Heart left ventricle (tissue), 16 donors: ENCODE measurements at regions not wholly inside any gene's neighbourhood (a gene's known extent, or its start where the extent isn't known, plus 50 kb on each side); places are given as distances from the start of the nearest gene placed in this dataset.

ENCODE experiments used
- ATAC-seq, 4 donors: fragments of 200-7000 bp; cut with Tn5 transposase; one replicate each; pipeline ENCODE4 v1.9.1; 2020 to 2022; ENCODE audit warnings: moderate library complexity in 4 of 4, mild to moderate bottlenecking in 3 of 4, moderate number of reproducible peaks in 1 of 4
- DNase-seq, 5 donors: peaks; one replicate each; pipeline ENCODE4 v3.0.0-alpha.2; 2020
- H3K27ac ChIP-seq, 12 donors: fragments of 200-600 bp; sonication (generic) in 4 of 12; one replicate each; pipeline versions ENCODE4 v1.5.0 to v1.8.0; 2016 to 2022; ENCODE audit warnings: mild to moderate bottlenecking in 2 of 12
- H3K27me3 ChIP-seq, 9 donors: fragments of 200-600 bp; sonication (generic) in 2 of 9; one replicate each; pipeline versions ENCODE4 v1.5.1 to v1.8.0; 2016 to 2022; ENCODE audit warnings: mild to moderate bottlenecking in 3 of 9
- H3K36me3 ChIP-seq, 9 donors: fragments of 200-600 bp; sonication (generic) in 2 of 9; one replicate each; pipeline versions ENCODE4 v1.5.0 to v1.8.0; 2018 to 2022; ENCODE audit warnings: mild to moderate bottlenecking in 2 of 9
- H3K4me1 ChIP-seq, 12 donors: fragments of 200-600 bp; sonication (generic) in 4 of 12; one replicate each; pipeline versions ENCODE4 v1.5.0 to v1.8.0; 2016 to 2022; ENCODE audit warnings: mild to moderate bottlenecking in 3 of 12
- H3K4me3 ChIP-seq, 12 donors: fragments of 200-600 bp; sonication (generic) in 4 of 12; one replicate each; pipeline versions ENCODE4 v1.5.0 to v1.8.0; 2017 to 2022; ENCODE audit warnings: mild to moderate bottlenecking in 9 of 12, moderate library complexity in 4 of 12
- H3K9me3 ChIP-seq, 12 donors: fragments of 200-600 bp; sonication (generic) in 4 of 12; one replicate each; pipeline versions ENCODE4 v1.5.0 to v1.8.0; 2016 to 2022; ENCODE audit warnings: mild to moderate bottlenecking in 1 of 12
- CTCF ChIP-seq, 12 donors: fragments of 200-600 bp; sonication (generic) in 4 of 12; IDR thresholded peaks; one replicate each; pipeline versions ENCODE4 v1.5.0 to v1.8.0; 2018 to 2022; ENCODE audit warnings: antibody characterized with exemption in 12 of 12, mild to moderate bottlenecking in 5 of 12
- POLR2A ChIP-seq, 2 donors: fragments of 450-650 bp; IDR thresholded peaks; one replicate each; pipeline ENCODE4 v1.6.1; 2017; ENCODE audit warnings: antibody characterized with exemption in 2 of 2, mild to moderate bottlenecking in 2 of 2, moderate library complexity in 2 of 2
- WGBS, 4 donors: extraction: QIAGEN DNeasy Blood & Tissue Kit in 2 of 4; methylation state at CpG; one replicate each; pipeline versions ENCODE4 v1.1.5 to v1.1.7; 2013 to 2018; 5-methylcytosine and 5-hydroxymethylcytosine counted together
- intact Hi-C, 10 donors: fragments of 100-400 bp; cut with DNase I; formaldehyde crosslinking; loops; one replicate each; pipeline versions ENCODE4 v1.11.1 to v1.14.2; 2022
- donor health status: ischemic (EF 13 %, LVEDD 7.1; RV severe dilation, severe dysfunction).
- donor health status: healthy with polysubstance abuse.
- donor health status: DM: no; HTN: yes; CAD: no.
- donor health status: DM: no; HTN: no; CAD: no.
- donor health status: ischemic (EF 25% LVEDD 6.9; RV normal size, moderate dysfunction).
- donor health status: ischemic (EF 25% LVEDD 5.7; RV mildly dilated, moderate dysfunction).
- donor health status: healthy.
- donor health status: DM: yes; HTN: yes; CAD: no.
- donor health status: ischemic (EF 35%, LVEDD 5.7; RV mildly dilated, moderate dysfunction).
- donor health status: nonischemic (EF 11% LVEDD 7.7; RV severe dilation, severe dysfunction).
- donor health status: DM: yes; HTN: yes; CAD: no.
- donor health status: PGD.
- donor health status: ischemic (EF 29% LVEDD 5.4; RV normal size, mild dysfunction).
- donor health status: nonischemic (EF 23%, LVEDD 6.1; RV moderate dilation, normal function).

DNA sequence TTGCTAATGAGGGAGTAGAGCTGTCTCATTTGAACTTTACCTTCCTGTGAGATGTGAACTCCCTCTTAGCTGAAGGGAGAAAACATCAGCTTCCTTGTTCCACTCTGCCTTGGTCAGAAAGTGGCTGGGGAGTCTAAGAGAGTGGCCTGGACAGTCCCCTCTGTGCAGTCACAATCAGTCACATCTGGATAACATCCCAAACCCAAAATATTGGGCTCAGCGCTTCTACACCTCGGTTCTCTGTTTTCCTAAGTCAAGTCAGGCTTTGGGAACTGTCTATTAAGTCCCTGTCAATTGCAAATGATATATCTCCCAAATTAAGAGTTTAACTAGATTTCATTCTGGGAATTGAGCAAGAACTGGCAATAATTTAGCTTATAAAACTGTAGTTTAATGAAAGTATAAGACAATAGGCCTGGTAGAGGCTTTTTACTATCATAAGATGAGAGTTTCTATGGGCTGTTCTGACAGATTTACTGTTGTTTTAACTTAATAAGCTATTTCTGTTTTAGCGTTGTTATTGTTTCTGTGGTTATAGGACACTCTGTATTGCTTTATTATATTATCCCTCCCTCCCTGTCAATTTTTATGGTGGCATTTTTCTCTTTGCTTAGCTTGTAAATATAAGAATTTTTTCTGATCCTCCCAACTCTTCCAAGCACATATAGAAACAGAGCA lies 135.1 kb upstream of the LHCGR start:
- no peaks in the 10 kb centered on the region for H3K4me1 ChIP-seq
- no peak overlapping the region for H3K4me3 ChIP-seq
- H3K9me3 ChIP-seq, result peaks cover 0 to 4% (median 0%) of the 10 kb centered on the region in 12 donors
- no peak overlapping the region for H3K27ac ChIP-seq
- no peak for TF ChIP-seq CTCF (IDR thresholded peaks at IDR 0.05)
- no peak for TF ChIP-seq POLR2A (IDR thresholded peaks at IDR 0.05)
- no peaks in the 10 kb centered on the region for H3K36me3 ChIP-seq
- ATAC-seq (no peak), DNase-seq (no peak)
- WGBS, 4 donors, result 77 to 96% (median 90%) methylated on average over 3 of the region's 3 CpGs
- H3K27me3 ChIP-seq, result no peaks in the 10 kb centered on the region
- intact Hi-C loops, result no loop called here

DNA sequence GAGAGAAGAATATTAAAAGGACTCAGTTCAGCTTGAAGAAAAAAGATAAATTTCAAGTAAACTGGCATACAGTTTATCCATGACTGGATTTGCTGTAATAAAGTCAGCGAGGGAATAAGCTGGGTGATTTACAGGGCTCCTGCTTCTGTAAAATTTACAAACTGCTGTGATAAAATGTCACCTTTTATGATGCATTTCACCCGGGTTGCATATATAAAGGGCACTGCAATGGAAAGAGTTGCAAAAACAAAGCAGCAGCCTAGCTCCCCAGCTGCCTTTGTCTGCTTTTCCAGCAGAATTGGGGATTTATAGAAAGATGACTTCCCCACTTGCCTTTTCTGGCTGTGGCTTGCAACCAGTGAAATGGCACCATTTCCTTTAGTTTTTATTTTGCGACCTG lies 132.5 kb upstream of the LHCGR start:
- intact Hi-C loops, result no loop called here
- H3K4me1 ChIP-seq, result no peaks in the 10 kb centered on the region
- no peaks in the 10 kb centered on the region for H3K36me3 ChIP-seq
- peaks cover 0 to 4% (median 0%) of the 10 kb centered on the region in 12 donors for H3K9me3 ChIP-seq
- H3K4me3 ChIP-seq, result no peak overlapping the region
- 50 to 60% (median 58%) methylated on average over 3 of the region's 3 CpGs for WGBS, 4 donors
- DNase-seq, result no peak
- no peak overlapping the region for H3K27ac ChIP-seq
- TF ChIP-seq POLR2A (IDR thresholded peaks at IDR 0.05) (no peak), CTCF (IDR thresholded peaks at IDR 0.05) (no peak)
- no peak for ATAC-seq
- H3K27me3 ChIP-seq, result peaks cover 0 to 7% (median 0%) of the 10 kb centered on the region in 9 donors

DNA sequence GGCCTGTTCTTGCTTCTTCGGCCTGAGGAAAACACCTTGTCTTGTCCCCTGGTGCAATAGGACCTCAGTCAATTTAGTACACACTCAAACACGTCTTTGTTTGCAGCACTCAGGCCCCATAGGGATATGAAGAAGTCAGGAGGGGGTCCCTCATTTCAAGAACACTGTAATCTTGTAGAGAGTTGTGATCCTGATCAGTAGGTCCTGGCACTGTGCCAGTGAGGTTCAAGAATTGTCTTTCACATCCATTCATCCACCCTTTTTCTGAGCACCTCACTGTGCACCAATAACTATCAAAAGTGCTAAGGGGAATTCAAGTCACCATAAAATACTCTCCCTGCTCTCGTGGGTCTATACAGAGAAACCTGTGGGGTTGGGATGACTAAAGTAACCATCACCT lies 131.4 kb upstream of the LHCGR start:
- no peak overlapping the region for H3K4me3 ChIP-seq
- ATAC-seq, result no peak
- TF ChIP-seq POLR2A (IDR thresholded peaks at IDR 0.05) (no peak), CTCF (IDR thresholded peaks at IDR 0.05) (no peak)
- no peaks in the 10 kb centered on the region for H3K36me3 ChIP-seq
- intact Hi-C loops, result no loop called here
- H3K27ac ChIP-seq, result no peak overlapping the region
- no peak for DNase-seq
- WGBS, 4 donors, result 76 to 89% (median 79%) methylated on average over 3 of the region's 3 CpGs
- H3K27me3 ChIP-seq, result peaks cover 0 to 7% (median 0%) of the 10 kb centered on the region in 9 donors
- H3K9me3 ChIP-seq, result peaks cover 0 to 4% (median 0%) of the 10 kb centered on the region in 12 donors
- H3K4me1 ChIP-seq, result no peaks in the 10 kb centered on the region

GRCh38 chr2:48885841-48886240 lies 130.3 kb upstream of the LHCGR start:
- no peak for DNase-seq
- Histone ChIP-seq H3K4me3 (no peak overlapping the region), H3K27ac (no peak overlapping the region), H3K36me3 (no peaks in the 10 kb centered on the region), H3K27me3 (peaks cover 0 to 7% (median 0%) of the 10 kb centered on the region in 9 donors), H3K9me3 (peaks cover 0 to 4% (median 0%) of the 10 kb centered on the region in 12 donors), H3K4me1 (no peaks in the 10 kb centered on the region)
- no peak for ATAC-seq
- intact Hi-C loops, result no loop called here
- WGBS, 4 donors, result 93 to 97% (median 96%) methylated on average over 1 of the region's 1 CpG
- no peak for TF ChIP-seq CTCF (IDR thresholded peaks at IDR 0.05)
- TF ChIP-seq POLR2A (IDR thresholded peaks at IDR 0.05), result no peak
